ENCODE measurements at regions not wholly inside any gene's neighbourhood (a gene's known extent, or its start where the extent isn't known, plus 50 kb on each side); places are given as distances from the start of the nearest gene placed in this dataset.

DNA sequence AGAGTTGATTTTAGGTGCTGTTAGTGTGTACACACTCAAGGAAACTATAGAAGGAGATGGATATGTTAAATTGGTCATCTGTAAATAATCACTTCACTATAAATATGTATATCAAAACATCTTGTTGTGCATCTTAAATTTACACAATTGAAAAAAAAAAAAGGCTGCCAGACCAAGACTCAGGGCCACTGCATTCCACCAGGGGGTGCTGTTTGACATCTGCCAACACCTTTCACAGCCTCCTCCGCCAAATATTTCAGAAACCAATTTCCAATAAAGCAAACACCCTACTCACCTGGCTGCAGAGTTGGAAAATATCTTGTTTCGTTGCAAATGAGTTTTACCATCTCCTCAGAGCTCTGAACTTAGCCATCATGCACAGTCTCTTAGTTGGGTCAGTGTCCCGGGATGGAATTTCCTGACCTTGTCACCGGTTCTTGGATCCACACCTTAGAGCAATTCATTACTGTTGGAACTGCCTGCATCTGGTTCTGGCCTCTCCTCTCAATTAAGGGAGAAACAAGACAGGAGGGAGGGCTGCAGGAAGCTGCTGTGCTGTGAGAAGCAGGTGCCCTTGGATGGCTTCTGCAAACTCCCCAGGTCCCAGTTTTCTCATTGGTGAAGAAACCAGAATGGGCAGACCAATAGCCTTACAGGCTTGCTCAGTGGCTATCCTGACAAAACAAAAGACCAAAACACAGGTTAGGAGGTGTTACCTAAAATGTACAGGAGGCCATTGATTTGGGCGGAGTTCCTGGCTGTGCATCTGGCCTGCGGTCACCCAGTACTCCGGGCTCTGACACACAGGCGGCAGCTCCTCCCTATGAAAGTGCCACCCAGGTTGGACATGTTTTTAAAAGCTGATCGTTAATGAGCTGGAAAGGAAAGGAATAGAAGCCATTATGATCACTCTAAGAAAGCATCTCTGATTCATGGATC is 746.6 kb downstream of the UQCRFS1 start:
- H3K9me3 ChIP-seq: no peaks in the 10 kb centered on the region
- ATAC-seq (peak; percentile 55 to 79 (median 71)), DNase-seq (peak in 2 of 3 donors; percentile 68 to 70)
- H3K27me3 ChIP-seq: no peaks in the 10 kb centered on the region
- H3K4me3 ChIP-seq: no peak overlapping the region
- no peak overlapping the region for H3K27ac ChIP-seq
- TF ChIP-seq POLR2A (IDR thresholded peaks at IDR 0.05): no peak
- TF ChIP-seq, protein P1, sequence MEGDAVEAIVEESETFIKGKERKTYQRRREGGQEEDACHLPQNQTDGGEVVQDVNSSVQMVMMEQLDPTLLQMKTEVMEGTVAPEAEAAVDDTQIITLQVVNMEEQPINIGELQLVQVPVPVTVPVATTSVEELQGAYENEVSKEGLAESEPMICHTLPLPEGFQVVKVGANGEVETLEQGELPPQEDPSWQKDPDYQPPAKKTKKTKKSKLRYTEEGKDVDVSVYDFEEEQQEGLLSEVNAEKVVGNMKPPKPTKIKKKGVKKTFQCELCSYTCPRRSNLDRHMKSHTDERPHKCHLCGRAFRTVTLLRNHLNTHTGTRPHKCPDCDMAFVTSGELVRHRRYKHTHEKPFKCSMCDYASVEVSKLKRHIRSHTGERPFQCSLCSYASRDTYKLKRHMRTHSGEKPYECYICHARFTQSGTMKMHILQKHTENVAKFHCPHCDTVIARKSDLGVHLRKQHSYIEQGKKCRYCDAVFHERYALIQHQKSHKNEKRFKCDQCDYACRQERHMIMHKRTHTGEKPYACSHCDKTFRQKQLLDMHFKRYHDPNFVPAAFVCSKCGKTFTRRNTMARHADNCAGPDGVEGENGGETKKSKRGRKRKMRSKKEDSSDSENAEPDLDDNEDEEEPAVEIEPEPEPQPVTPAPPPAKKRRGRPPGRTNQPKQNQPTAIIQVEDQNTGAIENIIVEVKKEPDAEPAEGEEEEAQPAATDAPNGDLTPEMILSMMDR (IDR thresholded peaks at IDR 0.05): peak; percentile 59 to 92 (median 86)
- intact Hi-C loops (cut with DNase I): loop anchor here in 1 of 2 donors (10.0 kb wide), 1 partner anchor 168 kb away; no protein-coding TSS in a partner anchor
- no peaks in the 10 kb centered on the region for H3K4me1 ChIP-seq
- 32% methylated on average over 5 of the region's 9 CpGs for WGBS (ENCODE audit: insufficient coverage, low coverage, low lambda C conversion rate, missing lambda C conversion rate)
- H3K36me3 ChIP-seq: no peaks in the 10 kb centered on the region

DNA sequence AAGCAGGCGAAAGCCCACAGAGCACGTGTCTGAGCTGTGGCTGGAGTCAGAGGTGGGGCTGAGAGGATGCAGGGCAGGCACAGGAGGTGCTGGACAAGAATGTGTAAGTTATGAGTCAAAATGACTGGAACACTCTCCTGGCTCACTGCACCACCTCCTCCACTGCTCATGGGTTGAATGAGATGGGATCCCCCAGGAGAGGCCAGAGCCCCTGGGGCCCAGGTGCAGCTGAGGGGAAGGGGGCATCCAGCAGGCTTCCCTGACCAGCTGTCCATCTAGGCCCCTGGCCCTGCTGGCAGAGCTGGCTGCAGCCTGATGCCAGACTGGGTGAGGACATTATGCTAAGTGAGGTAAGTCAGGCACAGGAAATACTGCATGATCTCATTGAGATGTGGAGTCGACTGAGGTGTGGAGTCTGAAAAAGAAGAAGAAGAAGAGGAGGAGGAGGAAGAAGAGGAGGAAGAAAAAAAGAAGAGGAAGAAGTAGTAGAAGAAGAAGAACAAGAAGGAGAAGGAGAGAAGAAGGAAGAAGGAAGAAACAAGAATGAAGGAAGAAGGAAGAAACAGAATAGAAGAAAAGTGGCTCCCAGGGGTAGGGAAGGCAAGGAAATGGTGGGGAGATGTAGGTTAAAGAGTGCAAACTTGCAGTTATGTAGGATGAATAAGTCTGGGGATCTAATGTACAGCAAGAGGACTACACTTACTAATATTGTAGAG is 747.4 kb downstream of the UQCRFS1 start:
- no peak for TF ChIP-seq POLR2A (IDR thresholded peaks at IDR 0.05)
- TF ChIP-seq, protein P1 (IDR thresholded peaks at IDR 0.05): no peak
- 37% methylated on average over 3 of the region's 3 CpGs for WGBS (ENCODE audit: insufficient coverage, low coverage, low lambda C conversion rate, missing lambda C conversion rate)
- ATAC-seq: no peak
- no peaks in the 10 kb centered on the region for H3K4me1 ChIP-seq
- DNase-seq: no peak
- no peaks in the 10 kb centered on the region for H3K9me3 ChIP-seq
- intact Hi-C loops (cut with DNase I): loop anchor here in 1 of 2 donors (10.0 kb wide), 1 partner anchor 169 kb away; no protein-coding TSS in a partner anchor
- H3K27me3 ChIP-seq: no peaks in the 10 kb centered on the region
- no peak overlapping the region for H3K27ac ChIP-seq
- no peak overlapping the region for H3K4me3 ChIP-seq
- H3K36me3 ChIP-seq: no peaks in the 10 kb centered on the region

DNA sequence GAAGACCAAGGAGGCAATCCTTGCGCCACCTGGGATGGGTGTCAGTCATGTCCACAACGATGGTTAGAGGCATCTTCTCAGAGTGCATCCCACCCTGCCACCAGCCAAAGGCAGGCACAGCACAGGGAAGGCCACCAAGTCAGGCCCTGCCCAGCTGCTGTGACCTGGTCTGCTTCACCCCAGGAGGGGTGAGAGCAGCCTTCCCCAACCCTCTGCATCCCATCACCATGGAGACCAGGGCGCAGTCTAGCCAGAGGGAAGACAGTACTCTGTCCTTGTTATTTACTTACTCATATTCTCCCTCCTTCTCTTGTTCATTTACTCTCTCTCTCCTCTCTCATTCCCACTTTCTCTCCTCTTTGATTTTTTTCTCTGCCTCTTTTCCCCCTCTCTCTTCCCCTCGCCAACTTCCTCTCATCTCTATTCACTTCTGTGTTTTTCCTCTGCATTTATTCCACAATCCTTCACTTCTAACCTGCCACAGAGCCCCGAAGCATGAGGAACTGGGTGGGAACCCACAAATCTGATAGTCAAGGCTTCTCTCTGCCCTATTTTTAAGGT is 749.4 kb downstream of the UQCRFS1 start:
- Histone ChIP-seq H3K27ac (no peak overlapping the region), H3K36me3 (no peaks in the 10 kb centered on the region), H3K27me3 (no peaks in the 10 kb centered on the region), H3K9me3 (no peaks in the 10 kb centered on the region), H3K4me1 (no peaks in the 10 kb centered on the region), H3K4me3 (no peak overlapping the region)
- intact Hi-C loops (cut with DNase I): loop anchor here (5.0 to 10.0 kb wide), 2 partner anchors 171 to 174 kb away; no protein-coding TSS in a partner anchor
- no peak for DNase-seq
- TF ChIP-seq, protein P1 (IDR thresholded peaks at IDR 0.05): no peak
- TF ChIP-seq POLR2A (IDR thresholded peaks at IDR 0.05): no peak
- peak in 1 of 4 donors; percentile 11 for ATAC-seq
- WGBS (ENCODE audit: insufficient coverage, low coverage, low lambda C conversion rate, missing lambda C conversion rate): 57% methylated on average over 3 of the region's 5 CpGs

DNA sequence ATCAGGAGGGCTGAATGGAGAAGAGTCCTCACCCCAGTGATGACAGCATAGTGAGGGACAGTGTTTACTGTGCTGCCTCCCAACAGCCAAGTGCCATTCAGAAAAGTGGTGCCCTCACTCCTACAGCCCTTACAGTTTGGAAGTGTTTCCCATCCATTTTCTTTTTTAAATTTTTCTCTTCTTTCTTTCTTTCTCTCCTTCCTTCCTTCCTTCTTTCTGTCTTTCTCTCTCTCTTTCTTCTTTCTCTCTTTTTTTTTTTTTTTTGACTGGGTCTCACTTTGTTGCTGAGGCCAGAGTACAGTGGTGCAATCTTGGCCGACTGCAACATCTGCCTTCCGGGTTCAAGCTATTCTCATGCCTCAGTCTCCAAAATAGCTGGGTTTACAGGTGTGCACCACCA is 755.3 kb downstream of the UQCRFS1 start:
- TF ChIP-seq POLR2A (IDR thresholded peaks at IDR 0.05): no peak
- TF ChIP-seq, protein P1 (IDR thresholded peaks at IDR 0.05): no peak
- H3K36me3 ChIP-seq: no peaks in the 10 kb centered on the region
- WGBS (ENCODE audit: insufficient coverage, low coverage, low lambda C conversion rate, missing lambda C conversion rate): 71% methylated on average over 2 of the region's 2 CpGs
- DNase-seq (no peak), ATAC-seq (no peak)
- no peak overlapping the region for H3K27ac ChIP-seq
- intact Hi-C loops (cut with DNase I): no loop called here
- no peaks in the 10 kb centered on the region for H3K9me3 ChIP-seq
- H3K27me3 ChIP-seq: no peaks in the 10 kb centered on the region
- no peak overlapping the region for H3K4me3 ChIP-seq
- H3K4me1 ChIP-seq: no peaks in the 10 kb centered on the region
